Body of pancreas (tissue), 4 donors: ENCODE measurements at regions not wholly inside any gene's neighbourhood (a gene's known extent, or its start where the extent isn't known, plus 50 kb on each side); places are given as distances from the start of the nearest gene placed in this dataset.
"Not testable (repeated sequence)": the region's sequence is repeated elsewhere in the genome, so short reads cannot be mapped to it uniquely, and the experiment has no call there.

Source experiments
- ATAC-seq: fragments of 150-250 bp; one replicate; pipeline ENCODE4 v1.9.1; 2016
- DNase-seq, 4 donors: peaks; one replicate each; pipeline ENCODE4 v3.0.0-alpha.2; 2019
- H3K27ac ChIP-seq, 4 donors: fragments of 200-600 bp; sonication (generic); 1 replicate in 3 of 4; 2 replicates in 1 of 4; pipeline versions ENCODE4 v1.5.1 to v1.6.1; 2016 to 2019; ENCODE audit warnings: mild to moderate bottlenecking in 1 of 4, mixed read lengths in 1 of 4, moderate library complexity in 1 of 4
- H3K27me3 ChIP-seq, 2 donors: fragments of 200-600 bp; sonication (generic); one replicate each; pipeline ENCODE4 v1.6.0; 2016; ENCODE audit warnings: mild to moderate bottlenecking in 1 of 2
- H3K36me3 ChIP-seq, 2 donors: fragments of 200-600 bp; sonication (generic); replicated peaks in 1 of 2; 2 replicates each; pipeline ENCODE4 v1.5.1; 2016; ENCODE audit warnings: low read depth in 2 of 2; ENCODE audit not compliant: insufficient read depth in 1 of 2
- H3K4me1 ChIP-seq: fragments of 200-600 bp; sonication (generic); one replicate; pipeline ENCODE4 v1.6.0; 2016
- H3K4me3 ChIP-seq, 2 donors: fragments of 200-600 bp; sonication (generic); 1 replicate in 1 of 2; 2 replicates in 1 of 2; pipeline ENCODE4 v1.5.1; 2016 to 2019
- H3K9me3 ChIP-seq, 3 donors: fragments of 200-600 bp; sonication (generic); 1 replicate in 2 of 3; 2 replicates in 1 of 3; pipeline ENCODE4 v1.5.1; 2016
- CTCF ChIP-seq, 7 experiments: fragments of 450-650 bp in 4 of 7; fragments of 200-600 bp in 3 of 7; sonication (generic) in 3 of 7; IDR thresholded peaks; one replicate each; pipeline ENCODE4 v1.5.1; 2016 to 2019; ENCODE audit warnings: antibody characterized with exemption in 7 of 7
- POLR2A ChIP-seq, 3 donors: fragments of 450-650 bp; IDR thresholded peaks; one replicate each; pipeline ENCODE4 v1.6.1; 2016; ENCODE audit warnings: antibody characterized with exemption in 3 of 3, mild to moderate bottlenecking in 2 of 3
- WGBS, 2 donors: methylation state at CpG; one replicate each; pipeline ENCODE4 v1.1.5; 2017; 5-methylcytosine and 5-hydroxymethylcytosine counted together
- intact Hi-C: fragments of 100-400 bp; cut with DNase I; formaldehyde crosslinking; loops from one replicate; pipeline ENCODE4 v1.15.1; 2023

GRCh38 chr16:35207059-35207999, 1747.9 kb downstream of the TP53TG3F start:
- ATAC-seq (peak; percentile 45), DNase-seq (peak in 2 of 4 donors; percentile 45 to 58)
- Histone ChIP-seq H3K27ac (no peak overlapping the region), H3K36me3 (no peaks in the 10 kb centered on the region), H3K4me1 (no peaks in the 10 kb centered on the region), H3K4me3 (no peak overlapping the region), H3K27me3 (no peaks in the 10 kb centered on the region), H3K9me3 (no peaks in the 10 kb centered on the region)
- 36 to 54% methylated on average over 27 to 54 of the region's 54 CpGs for WGBS, 2 donors
- intact Hi-C loops: no loop called here
- TF ChIP-seq POLR2A (IDR thresholded peaks at IDR 0.05): no peak
- no peak for TF ChIP-seq CTCF (IDR thresholded peaks at IDR 0.05)

- no peak overlapping the region for H3K27ac ChIP-seq
- no peak for ATAC-seq
- WGBS, 2 donors: 39 to 66% methylated on average over 31 to 35 of the region's 35 CpGs
- no peaks in the 10 kb centered on the region for H3K9me3 ChIP-seq
- no peak for DNase-seq
- intact Hi-C loops: no loop called here
- H3K4me3 ChIP-seq: no peak overlapping the region
- no peaks in the 10 kb centered on the region for H3K36me3 ChIP-seq
- TF ChIP-seq POLR2A (IDR thresholded peaks at IDR 0.05): no peak
- H3K4me1 ChIP-seq: no peaks in the 10 kb centered on the region
- no peaks in the 10 kb centered on the region for H3K27me3 ChIP-seq
Measured at GRCh38 chr16:35208001-35208935, 1748.9 kb downstream of the TP53TG3F start.

GRCh38 chr16:35210681-35211433, 1751.4 kb downstream of the TP53TG3F start:
- Histone ChIP-seq H3K27ac (no peak overlapping the region), H3K4me1 (no peaks in the 10 kb centered on the region), H3K4me3 (no peak overlapping the region), H3K36me3 (no peaks in the 10 kb centered on the region), H3K9me3 (no peaks in the 10 kb centered on the region), H3K27me3 (no peaks in the 10 kb centered on the region)
- no peak for TF ChIP-seq POLR2A (IDR thresholded peaks at IDR 0.05)
- WGBS, 2 donors: 38 to 50% methylated on average over 3 of the region's 3 CpGs
- intact Hi-C loops: no loop called here
- DNase-seq (no peak), ATAC-seq (no peak)

- intact Hi-C loops: no loop called here
- Histone ChIP-seq H3K4me1 (no peaks in the 10 kb centered on the region), H3K4me3 (no peak overlapping the region), H3K36me3 (no peaks in the 10 kb centered on the region), H3K9me3 (no peaks in the 10 kb centered on the region), H3K27me3 (no peaks in the 10 kb centered on the region), H3K27ac (no peak overlapping the region)
- no peak for TF ChIP-seq POLR2A (IDR thresholded peaks at IDR 0.05)
- no peak for TF ChIP-seq CTCF (IDR thresholded peaks at IDR 0.05)
- no peak for ATAC-seq
- no peak for DNase-seq
Measured at GRCh38 chr16:35214840-35215239, 1755.4 kb downstream of the TP53TG3F start.

- Histone ChIP-seq H3K36me3 (no peaks in the 10 kb centered on the region), H3K27ac (no peak overlapping the region), H3K4me1 (no peaks in the 10 kb centered on the region), H3K4me3 (no peak overlapping the region), H3K9me3 (no peaks in the 10 kb centered on the region), H3K27me3 (no peaks in the 10 kb centered on the region)
- no peak for DNase-seq
- 68 to 84% methylated on average over 3 of the region's 3 CpGs for WGBS, 2 donors
- intact Hi-C loops: no loop called here
- TF ChIP-seq POLR2A (IDR thresholded peaks at IDR 0.05) (no peak), CTCF (IDR thresholded peaks at IDR 0.05) (no peak)
- ATAC-seq: no peak
Measured at GRCh38 chr16:35215287-35215686, 1755.9 kb downstream of the TP53TG3F start.

GRCh38 chr16:35216261-35216660, 1756.8 kb downstream of the TP53TG3F start:
- H3K4me1 ChIP-seq, H3K36me3 ChIP-seq, DNase-seq, ATAC-seq, H3K4me3 ChIP-seq, intact Hi-C loops, H3K27ac ChIP-seq, H3K9me3 ChIP-seq, H3K27me3 ChIP-seq: not testable (repeated sequence)
- WGBS, 2 donors: 44 to 47% methylated on average over 6 of the region's 6 CpGs
